Endothelial cell of umbilical vein (primary cell): ENCODE measurements at regions not wholly inside any gene's neighbourhood (a gene's known extent, or its start where the extent isn't known, plus 50 kb on each side); places are given as distances from the start of the nearest gene placed in this dataset.

Source experiments
- CTCF ChIP-seq, 2 donors: IDR thresholded peaks; 1 replicate in 1 of 2; 2 replicates in 1 of 2; pipeline ENCODE4 v1.5.1; 2011; ENCODE audit warnings: low read length in 2 of 2, mild to moderate bottlenecking in 2 of 2, moderate library complexity in 2 of 2, control low read depth in 1 of 2, inconsistent platforms in 1 of 2, low read depth in 1 of 2; ENCODE audit not compliant: insufficient read depth in 1 of 2; ENCODE audit errors: extremely low read depth in 1 of 2
- JUN ChIP-seq: IDR thresholded peaks from 2 replicates; pipeline ENCODE4 v1.6.1; 2011; ENCODE audit warnings: borderline replicate concordance, low read depth; ENCODE audit not compliant: insufficient read length, insufficient read depth
- MAX ChIP-seq: IDR thresholded peaks from 2 replicates; pipeline ENCODE4 v1.6.1; 2011; ENCODE audit not compliant: insufficient read depth, insufficient read length
- POLR2A ChIP-seq: IDR thresholded peaks from 2 replicates; pipeline ENCODE4 v1.6.1; 2012; ENCODE audit warnings: low read depth, mild to moderate bottlenecking, control low read depth, low read length
- POLR2AphosphoS5 ChIP-seq: IDR thresholded peaks from 2 replicates; pipeline ENCODE4 v1.6.1; 2012; ENCODE audit warnings: low read depth, mild to moderate bottlenecking, control low read depth, low read length, moderate library complexity; ENCODE audit not compliant: insufficient read depth

- TF ChIP-seq POLR2A, result no peak
- TF ChIP-seq CTCF (IDR thresholded peaks at IDR 0.05; ENCODE audit: extremely low read depth in 1 of 2, insufficient read depth in 1 of 2, low read depth in 1 of 2, low read length in 2 of 2), result no peak
- no peak for TF ChIP-seq MAX
- TF ChIP-seq POLR2AphosphoS5, result no peak
- TF ChIP-seq JUN, result no peak
Observed at GRCh38 chr11:134975866-134976376, 563.9 kb upstream of the B3GAT1 start.
